ENCODE measurements at regions not wholly inside any gene's neighbourhood (a gene's known extent, or its start where the extent isn't known, plus 50 kb on each side); places are given as distances from the start of the nearest gene placed in this dataset.

DNA sequence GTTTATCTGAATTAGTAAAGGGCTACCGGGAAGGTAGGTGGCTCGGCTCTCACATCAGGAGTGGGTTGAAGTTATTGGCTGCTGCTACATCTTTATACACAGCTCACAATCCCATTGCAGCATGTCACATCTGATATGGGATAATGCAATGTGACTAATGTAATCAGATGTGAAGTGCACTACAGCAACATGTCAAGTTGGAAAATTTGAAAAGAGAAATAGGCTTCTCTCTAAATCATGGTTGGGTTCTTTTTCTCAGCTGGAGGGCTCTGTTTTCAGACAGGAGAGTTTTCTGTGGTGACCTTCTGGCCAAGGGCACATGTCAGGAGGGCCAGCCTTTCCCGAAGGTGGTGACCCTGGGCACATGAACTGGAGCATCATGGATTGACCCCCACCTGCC is 337.5 kb downstream of the HRH4 start:
- Mint-ChIP-seq H3K27me3 (ENCODE audit: unreplicated experiment) (peaks cover 3% of the 10 kb centered on the region), H3K36me3 (ENCODE audit: unreplicated experiment) (no peaks in the 10 kb centered on the region)

DNA sequence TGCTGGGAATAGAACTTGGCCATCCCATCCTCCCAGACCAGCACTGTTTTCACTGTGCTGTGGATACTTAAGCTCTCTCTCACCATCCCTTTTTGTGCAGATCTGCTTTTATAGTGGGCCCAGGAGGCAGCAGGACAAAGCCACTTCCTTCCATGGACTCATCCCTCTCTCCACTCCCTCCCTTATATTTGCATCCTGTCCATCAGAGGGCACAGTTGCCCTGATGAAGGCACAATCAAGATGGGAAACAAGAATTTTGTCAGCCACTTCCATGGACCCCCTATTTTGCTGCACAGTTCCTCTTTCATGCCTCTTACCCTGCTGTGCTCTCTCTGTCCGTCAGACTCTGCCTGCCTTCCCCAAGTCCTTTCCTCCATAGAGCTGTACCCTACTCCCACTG is 338.7 kb downstream of the HRH4 start:
- Mint-ChIP-seq H3K36me3 (ENCODE audit: unreplicated experiment) (no peaks in the 10 kb centered on the region), H3K9me3 (ENCODE audit: unreplicated experiment) (no peaks in the 10 kb centered on the region), H3K4me1 (ENCODE audit: unreplicated experiment) (peaks cover 6% of the 10 kb centered on the region), H3K27ac (ENCODE audit: unreplicated experiment) (no peak overlapping the region), H3K4me3 (ENCODE audit: unreplicated experiment) (no peak overlapping the region), H3K27me3 (ENCODE audit: unreplicated experiment) (peaks cover 3% of the 10 kb centered on the region)
- DNase-seq (ENCODE audit: extremely low spot score, unreplicated experiment) = no peak
- TF ChIP-seq, protein P1, sequence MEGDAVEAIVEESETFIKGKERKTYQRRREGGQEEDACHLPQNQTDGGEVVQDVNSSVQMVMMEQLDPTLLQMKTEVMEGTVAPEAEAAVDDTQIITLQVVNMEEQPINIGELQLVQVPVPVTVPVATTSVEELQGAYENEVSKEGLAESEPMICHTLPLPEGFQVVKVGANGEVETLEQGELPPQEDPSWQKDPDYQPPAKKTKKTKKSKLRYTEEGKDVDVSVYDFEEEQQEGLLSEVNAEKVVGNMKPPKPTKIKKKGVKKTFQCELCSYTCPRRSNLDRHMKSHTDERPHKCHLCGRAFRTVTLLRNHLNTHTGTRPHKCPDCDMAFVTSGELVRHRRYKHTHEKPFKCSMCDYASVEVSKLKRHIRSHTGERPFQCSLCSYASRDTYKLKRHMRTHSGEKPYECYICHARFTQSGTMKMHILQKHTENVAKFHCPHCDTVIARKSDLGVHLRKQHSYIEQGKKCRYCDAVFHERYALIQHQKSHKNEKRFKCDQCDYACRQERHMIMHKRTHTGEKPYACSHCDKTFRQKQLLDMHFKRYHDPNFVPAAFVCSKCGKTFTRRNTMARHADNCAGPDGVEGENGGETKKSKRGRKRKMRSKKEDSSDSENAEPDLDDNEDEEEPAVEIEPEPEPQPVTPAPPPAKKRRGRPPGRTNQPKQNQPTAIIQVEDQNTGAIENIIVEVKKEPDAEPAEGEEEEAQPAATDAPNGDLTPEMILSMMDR (IDR thresholded peaks at IDR 0.05) = peak; percentile 16

More for the DNA sequence above, 337.5 kb downstream of the HRH4 start:
- H3K9me3 Mint-ChIP-seq (ENCODE audit: unreplicated experiment) = no peaks in the 10 kb centered on the region
- no peak overlapping the region for H3K27ac Mint-ChIP-seq (ENCODE audit: unreplicated experiment)
- peaks cover 6% of the 10 kb centered on the region for H3K4me1 Mint-ChIP-seq (ENCODE audit: unreplicated experiment)
- no peak overlapping the region for H3K4me3 Mint-ChIP-seq (ENCODE audit: unreplicated experiment)
- DNase-seq (ENCODE audit: extremely low spot score, unreplicated experiment) = no peak
- TF ChIP-seq, protein P1 (IDR thresholded peaks at IDR 0.05) = no peak

DNA sequence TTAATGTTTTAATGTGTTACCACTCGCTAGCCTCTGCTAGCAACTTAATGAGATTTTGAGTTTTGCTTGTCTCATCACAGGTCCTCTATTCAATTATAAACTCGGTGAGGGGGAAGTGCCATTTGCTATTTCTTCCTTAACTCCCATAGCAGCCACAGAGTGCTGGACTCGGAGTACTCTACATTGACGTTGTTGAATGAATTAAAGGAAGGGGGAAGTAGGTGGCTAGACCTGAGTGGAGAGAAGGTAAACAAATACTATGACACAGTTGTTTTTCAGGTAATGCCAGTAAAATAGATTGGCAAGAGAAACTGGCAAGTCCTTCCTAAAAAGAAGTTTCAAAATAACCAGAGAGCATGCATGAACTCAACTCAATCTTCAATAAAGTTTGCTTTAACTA is 339.3 kb downstream of the HRH4 start:
- Mint-ChIP-seq H3K27ac (ENCODE audit: unreplicated experiment) (no peak overlapping the region), H3K9me3 (ENCODE audit: unreplicated experiment) (no peaks in the 10 kb centered on the region), H3K36me3 (ENCODE audit: unreplicated experiment) (no peaks in the 10 kb centered on the region), H3K4me3 (ENCODE audit: unreplicated experiment) (no peak overlapping the region), H3K27me3 (ENCODE audit: unreplicated experiment) (peaks cover 3% of the 10 kb centered on the region), H3K4me1 (ENCODE audit: unreplicated experiment) (peaks cover 6% of the 10 kb centered on the region)
- TF ChIP-seq, protein P1 (IDR thresholded peaks at IDR 0.05) = no peak
- no peak for DNase-seq (ENCODE audit: extremely low spot score, unreplicated experiment)

DNA sequence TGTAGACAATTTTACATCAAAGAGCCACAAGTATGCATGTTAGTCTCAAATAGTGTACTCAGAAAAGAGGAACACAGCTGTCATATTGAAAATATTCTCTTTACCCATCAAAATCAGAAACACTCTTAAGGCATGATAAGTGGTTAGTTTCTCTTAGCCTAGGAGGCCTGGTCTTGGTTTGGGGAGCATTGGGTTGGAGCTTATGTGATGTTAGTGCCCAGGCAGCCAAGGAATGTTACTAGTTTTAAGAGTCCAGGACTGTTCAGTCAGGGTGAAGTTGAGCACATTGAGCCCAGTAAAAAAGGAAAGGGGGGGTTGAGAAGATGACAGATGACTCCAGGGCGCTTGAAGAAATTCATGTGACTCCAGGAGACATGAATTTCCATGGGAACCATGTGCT is 340.6 kb downstream of the HRH4 start:
- H3K9me3 Mint-ChIP-seq (ENCODE audit: unreplicated experiment) = no peaks in the 10 kb centered on the region
- no peak overlapping the region for H3K27ac Mint-ChIP-seq (ENCODE audit: unreplicated experiment)
- H3K27me3 Mint-ChIP-seq (ENCODE audit: unreplicated experiment) = peaks cover 3% of the 10 kb centered on the region
- TF ChIP-seq, protein P1 (IDR thresholded peaks at IDR 0.05) = no peak
- peaks cover 6% of the 10 kb centered on the region for H3K4me1 Mint-ChIP-seq (ENCODE audit: unreplicated experiment)
- no peaks in the 10 kb centered on the region for H3K36me3 Mint-ChIP-seq (ENCODE audit: unreplicated experiment)
- no peak for DNase-seq (ENCODE audit: extremely low spot score, unreplicated experiment)
- H3K4me3 Mint-ChIP-seq (ENCODE audit: unreplicated experiment) = no peak overlapping the region

DNA sequence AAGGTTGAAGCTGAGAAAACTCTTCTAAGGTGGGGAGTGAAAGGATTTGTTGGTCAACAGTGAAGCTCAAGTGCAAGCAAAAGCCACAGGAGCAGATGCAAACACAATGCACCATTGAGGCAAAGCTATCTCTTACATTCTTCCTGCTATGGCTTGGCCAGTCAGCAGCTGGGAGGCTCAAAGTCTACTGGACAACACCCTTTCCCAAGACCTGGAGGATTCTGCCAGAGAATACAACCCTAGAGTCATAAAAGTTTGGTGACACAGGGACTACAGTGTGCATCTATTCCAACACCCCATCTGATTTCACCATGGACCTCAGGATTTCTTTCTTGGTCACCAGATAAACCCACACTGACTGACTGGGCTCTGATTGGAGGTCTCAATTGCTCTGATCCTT is 342.0 kb downstream of the HRH4 start:
- no peak overlapping the region for H3K4me3 Mint-ChIP-seq (ENCODE audit: unreplicated experiment)
- H3K36me3 Mint-ChIP-seq (ENCODE audit: unreplicated experiment) = no peaks in the 10 kb centered on the region
- no peaks in the 10 kb centered on the region for H3K27me3 Mint-ChIP-seq (ENCODE audit: unreplicated experiment)
- TF ChIP-seq, protein P1 (IDR thresholded peaks at IDR 0.05) = no peak
- H3K27ac Mint-ChIP-seq (ENCODE audit: unreplicated experiment) = no peak overlapping the region
- no peak for DNase-seq (ENCODE audit: extremely low spot score, unreplicated experiment)
- H3K9me3 Mint-ChIP-seq (ENCODE audit: unreplicated experiment) = no peaks in the 10 kb centered on the region
- H3K4me1 Mint-ChIP-seq (ENCODE audit: unreplicated experiment) = peaks cover 6% of the 10 kb centered on the region

Measured in osteocyte (in vitro differentiated cells).